H1 (cell line): ENCODE measurements at regions not wholly inside any gene's neighbourhood (a gene's known extent, or its start where the extent isn't known, plus 50 kb on each side); places are given as distances from the start of the nearest gene placed in this dataset.

Source experiments
- KDM5A ChIP-seq: fragments of 200-600 bp; IDR thresholded peaks from 2 replicates; pipeline ENCODE4 v1.7.1; 2012; ENCODE audit warnings: mild to moderate bottlenecking, low read length, inconsistent platforms, mixed read lengths
- POU5F1 ChIP-seq: IDR thresholded peaks from 2 replicates; pipeline ENCODE4 v1.6.1; 2011; ENCODE audit warnings: low read depth, mild to moderate bottlenecking, low read length, moderate library complexity
- RXRA ChIP-seq: IDR thresholded peaks from 2 replicates; pipeline ENCODE4 v1.6.1; 2011; ENCODE audit warnings: low read depth, mild to moderate bottlenecking, low read length, moderate library complexity; ENCODE audit not compliant: insufficient read depth
- SIX5 ChIP-seq: IDR thresholded peaks from 2 replicates; pipeline ENCODE4 v1.6.1; 2011; ENCODE audit warnings: mild to moderate bottlenecking, low read depth, low read length

DNA sequence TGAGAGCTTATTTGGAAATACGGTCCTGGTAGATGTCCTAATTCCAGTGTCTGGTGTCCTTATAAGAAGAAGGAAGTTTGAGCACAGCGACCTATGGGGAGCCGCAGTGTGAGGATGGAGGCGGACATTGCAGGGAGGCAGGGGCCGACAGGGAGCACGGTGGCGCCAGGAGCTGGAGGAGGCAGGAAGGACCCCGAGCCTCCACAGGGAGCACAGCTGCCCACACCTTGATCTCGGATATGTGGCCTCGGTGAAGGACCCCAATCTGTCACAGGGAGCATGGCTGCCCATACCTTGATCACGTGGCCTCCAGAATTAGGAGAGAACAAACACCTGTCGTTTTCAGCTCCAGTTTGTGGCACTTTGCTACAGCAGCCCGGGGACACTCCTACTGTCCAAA lies 461.6 kb upstream of the SALL3 start (continued):
- TF ChIP-seq SIX5 (no peak), RXRA (no peak), KDM5A (no peak), POU5F1 (no peak)
